Astrocyte of the cerebellum (primary cell): ENCODE measurements at regions not wholly inside any gene's neighbourhood (a gene's known extent, or its start where the extent isn't known, plus 50 kb on each side); places are given as distances from the start of the nearest gene placed in this dataset.
A peak's percentile ranks its signal among the peaks of the same experiment; 100 is the strongest.

ENCODE experiments used
- DNase-seq: peaks from one replicate; pipeline ENCODE4 v3.0.0-alpha.2; 2011; ENCODE audit warnings: low read depth
- H3K4me3 ChIP-seq: 2 replicates; pipeline ENCODE4 v1.5.1; 2011; ENCODE audit warnings: mild to moderate bottlenecking, low read depth, low read length, moderate library complexity
- CTCF ChIP-seq: IDR thresholded peaks from 2 replicates; pipeline ENCODE4 v1.5.1; 2012; ENCODE audit warnings: low read length, low read depth, moderate library complexity, mild to moderate bottlenecking; ENCODE audit errors: missing control alignments
- in situ Hi-C: cut with HindIII; loops from 2 replicates; pipeline ENCODE4 v1.10.0; 2017; ENCODE audit warnings: low sequenced_read_pairs

- no peak for DNase-seq
- no peak overlapping the region for H3K4me3 ChIP-seq
- TF ChIP-seq CTCF: no peak
- in situ Hi-C loops: loop anchor here (10.0 kb wide), 1 partner anchor 331 kb away; no protein-coding TSS in a partner anchor
Measured at GRCh38 chr20:4585758-4586157, 100.5 kb upstream of the PRNP start.

GRCh38 chr20:4585104-4585753 lies 101.0 kb upstream of the PRNP start:
- in situ Hi-C loops: loop anchor here (10.0 kb wide), 1 partner anchor 330 kb away; no protein-coding TSS in a partner anchor
- no peak overlapping the region for H3K4me3 ChIP-seq
- DNase-seq: no peak
- TF ChIP-seq CTCF: no peak

- H3K4me3 ChIP-seq: no peak overlapping the region
- TF ChIP-seq CTCF: no peak
- in situ Hi-C loops: loop anchor here (5.0 to 10.0 kb wide), 2 partner anchors 122 to 330 kb away; no protein-coding TSS in a partner anchor
- DNase-seq: no peak
Measured at GRCh38 chr20:4584510-4584909, 101.7 kb upstream of the PRNP start.

GRCh38 chr20:4581838-4582237 lies 104.4 kb upstream of the PRNP start:
- DNase-seq: no peak
- in situ Hi-C loops: loop anchor here (5.0 to 10.0 kb wide), 2 partner anchors 120 to 327 kb away; no protein-coding TSS in a partner anchor
- TF ChIP-seq CTCF: no peak
- no peak overlapping the region for H3K4me3 ChIP-seq

GRCh38 chr20:4578375-4578774 lies 107.9 kb upstream of the PRNP start:
- DNase-seq: no peak
- no peak overlapping the region for H3K4me3 ChIP-seq
- no peak for TF ChIP-seq CTCF
- in situ Hi-C loops: no loop called here

- in situ Hi-C loops: no loop called here
Measured at GRCh38 chr20:4574356-4574690, 111.9 kb upstream of the PRNP start.

More at GRCh38 chr20:4574356-4574690, 111.9 kb upstream of the PRNP start:
- DNase-seq: no peak
- H3K4me3 ChIP-seq: peak overlapping the region; percentile 9
- no peak for TF ChIP-seq CTCF
